ENCODE measurements at regions not wholly inside any gene's neighbourhood (a gene's known extent, or its start where the extent isn't known, plus 50 kb on each side); places are given as distances from the start of the nearest gene placed in this dataset.

DNA sequence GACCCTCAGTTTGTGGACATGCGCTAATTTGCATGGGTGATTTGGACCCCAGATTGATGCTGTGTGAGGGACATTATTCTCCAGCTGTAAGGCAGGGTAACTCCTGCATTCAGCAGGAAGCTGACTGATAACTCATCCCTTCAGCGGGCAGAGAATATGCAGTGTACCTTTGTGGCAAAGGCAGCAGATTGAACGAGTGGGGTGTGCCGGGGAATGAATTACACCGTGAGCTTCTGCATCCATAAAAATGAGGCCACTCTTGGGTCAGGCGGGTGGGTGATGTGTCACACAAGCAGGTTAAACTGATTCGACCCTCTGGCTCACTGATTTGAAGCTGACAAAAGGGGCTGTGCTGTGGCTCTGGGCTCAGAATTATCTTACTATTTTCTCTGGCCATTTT is 128.9 kb upstream of the PMFBP1 start:
- TF ChIP-seq, protein P1, sequence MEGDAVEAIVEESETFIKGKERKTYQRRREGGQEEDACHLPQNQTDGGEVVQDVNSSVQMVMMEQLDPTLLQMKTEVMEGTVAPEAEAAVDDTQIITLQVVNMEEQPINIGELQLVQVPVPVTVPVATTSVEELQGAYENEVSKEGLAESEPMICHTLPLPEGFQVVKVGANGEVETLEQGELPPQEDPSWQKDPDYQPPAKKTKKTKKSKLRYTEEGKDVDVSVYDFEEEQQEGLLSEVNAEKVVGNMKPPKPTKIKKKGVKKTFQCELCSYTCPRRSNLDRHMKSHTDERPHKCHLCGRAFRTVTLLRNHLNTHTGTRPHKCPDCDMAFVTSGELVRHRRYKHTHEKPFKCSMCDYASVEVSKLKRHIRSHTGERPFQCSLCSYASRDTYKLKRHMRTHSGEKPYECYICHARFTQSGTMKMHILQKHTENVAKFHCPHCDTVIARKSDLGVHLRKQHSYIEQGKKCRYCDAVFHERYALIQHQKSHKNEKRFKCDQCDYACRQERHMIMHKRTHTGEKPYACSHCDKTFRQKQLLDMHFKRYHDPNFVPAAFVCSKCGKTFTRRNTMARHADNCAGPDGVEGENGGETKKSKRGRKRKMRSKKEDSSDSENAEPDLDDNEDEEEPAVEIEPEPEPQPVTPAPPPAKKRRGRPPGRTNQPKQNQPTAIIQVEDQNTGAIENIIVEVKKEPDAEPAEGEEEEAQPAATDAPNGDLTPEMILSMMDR (IDR thresholded peaks at IDR 0.05 in 8 of 11, conservative IDR thresholded peaks at IDR 0.05 in 3 of 11): no peak
- TF ChIP-seq POLR2AphosphoS5 (IDR thresholded peaks at IDR 0.05): no peak
- TF ChIP-seq POLR2A (IDR thresholded peaks at IDR 0.05): no peak
- intact Hi-C loops (cut with DNase I; ENCODE audit: low total_unique reads): no loop called here
- Histone ChIP-seq H3K27ac (no peak overlapping the region), H3K9me3 (no peaks in the 10 kb centered on the region), H3K4me1 (no peaks in the 10 kb centered on the region), H3K27me3 (replicated peaks in 1 of 7) (no peaks in the 10 kb centered on the region), H3K36me3 (no peaks in the 10 kb centered on the region), H3K4me3 (no peak overlapping the region)
- no peak for DNase-seq
- 72 to 86% (median 81%) methylated on average over 7 of the region's 7 CpGs for WGBS, 5 donors

DNA sequence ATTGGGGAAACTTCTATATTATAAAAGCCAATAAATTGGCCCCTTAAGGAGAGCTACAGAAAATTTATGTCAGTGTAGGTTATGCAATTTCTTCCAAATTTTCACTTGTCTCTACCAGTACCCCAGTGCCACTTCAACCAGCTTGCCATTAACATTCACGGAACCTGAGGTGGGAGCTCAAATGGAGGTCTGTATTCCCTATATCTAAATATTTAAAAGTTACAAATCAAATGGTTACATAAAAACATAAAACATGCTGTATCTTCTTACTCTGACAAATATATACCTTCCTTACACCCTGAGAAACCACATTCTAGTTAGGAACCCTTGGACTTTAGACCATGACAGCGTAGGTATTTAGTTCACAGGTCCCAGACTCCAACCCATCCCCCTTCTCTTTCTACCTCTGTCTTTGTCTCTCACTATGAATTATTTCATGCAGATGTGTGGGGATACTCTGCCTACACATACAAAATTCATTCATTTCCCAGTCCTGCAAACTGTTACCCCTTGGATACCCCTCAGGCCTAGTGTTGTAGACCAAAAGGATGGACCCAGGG is 127.8 kb upstream of the PMFBP1 start:
- intact Hi-C loops (cut with DNase I; ENCODE audit: low total_unique reads): no loop called here
- no peaks in the 10 kb centered on the region for H3K36me3 ChIP-seq
- H3K4me1 ChIP-seq: no peaks in the 10 kb centered on the region
- 94 to 98% (median 96%) methylated on average over 2 of the region's 2 CpGs for WGBS, 5 donors
- no peaks in the 10 kb centered on the region for H3K9me3 ChIP-seq
- no peak for DNase-seq
- no peak overlapping the region for H3K4me3 ChIP-seq
- TF ChIP-seq POLR2AphosphoS5 (IDR thresholded peaks at IDR 0.05) (no peak), POLR2A (IDR thresholded peaks at IDR 0.05) (no peak)
- TF ChIP-seq, protein P1 (IDR thresholded peaks at IDR 0.05 in 8 of 11, conservative IDR thresholded peaks at IDR 0.05 in 3 of 11): no peak
- H3K27ac ChIP-seq: no peak overlapping the region
- H3K27me3 ChIP-seq (replicated peaks in 1 of 7): no peaks in the 10 kb centered on the region

- no peaks in the 10 kb centered on the region for H3K27me3 ChIP-seq (replicated peaks in 1 of 7)
- no peak for DNase-seq
- no peaks in the 10 kb centered on the region for H3K9me3 ChIP-seq
- TF ChIP-seq, protein P1 (IDR thresholded peaks at IDR 0.05 in 8 of 11, conservative IDR thresholded peaks at IDR 0.05 in 3 of 11): no peak
- no peak for TF ChIP-seq POLR2A (IDR thresholded peaks at IDR 0.05)
- TF ChIP-seq POLR2AphosphoS5 (IDR thresholded peaks at IDR 0.05): no peak
- 81 to 94% (median 88%) methylated on average over 1 of the region's 1 CpG for WGBS, 5 donors
- intact Hi-C loops (cut with DNase I; ENCODE audit: low total_unique reads): no loop called here
- H3K27ac ChIP-seq: no peak overlapping the region
- H3K4me3 ChIP-seq: no peak overlapping the region
- no peaks in the 10 kb centered on the region for H3K36me3 ChIP-seq
- H3K4me1 ChIP-seq: no peaks in the 10 kb centered on the region
Measured at GRCh38 chr16:72298961-72299360, 127.0 kb upstream of the PMFBP1 start.

DNA sequence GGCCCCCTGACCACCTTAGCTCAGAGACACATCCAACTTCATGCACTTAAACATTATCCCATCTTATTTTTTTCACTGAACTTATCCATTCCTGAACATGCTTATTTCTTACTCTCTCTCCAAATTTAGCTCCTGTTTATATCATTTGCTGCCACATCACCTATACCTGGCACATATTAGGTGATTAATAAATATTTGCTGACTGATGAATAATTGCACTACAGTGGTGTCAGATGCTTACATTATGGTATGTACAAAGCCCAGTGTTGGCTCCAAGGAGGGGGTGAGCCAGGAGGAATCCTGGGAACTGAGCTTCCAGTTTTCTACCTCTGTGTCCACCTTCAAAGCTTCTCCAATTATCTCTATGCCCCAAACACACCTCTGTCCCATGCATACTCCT is 124.0 kb upstream of the PMFBP1 start:
- intact Hi-C loops (cut with DNase I; ENCODE audit: low total_unique reads): no loop called here
- DNase-seq: no peak
- TF ChIP-seq, protein P1 (IDR thresholded peaks at IDR 0.05 in 8 of 11, conservative IDR thresholded peaks at IDR 0.05 in 3 of 11): no peak
- no peak for TF ChIP-seq POLR2A (IDR thresholded peaks at IDR 0.05)
- TF ChIP-seq POLR2AphosphoS5 (IDR thresholded peaks at IDR 0.05): no peak
- H3K27me3 ChIP-seq (replicated peaks in 1 of 7): no peaks in the 10 kb centered on the region
- H3K36me3 ChIP-seq: no peaks in the 10 kb centered on the region
- no peaks in the 10 kb centered on the region for H3K4me1 ChIP-seq
- no peaks in the 10 kb centered on the region for H3K9me3 ChIP-seq
- no peak overlapping the region for H3K27ac ChIP-seq
- H3K4me3 ChIP-seq: no peak overlapping the region
